H1 (cell line): ENCODE measurements at regions not wholly inside any gene's neighbourhood (a gene's known extent, or its start where the extent isn't known, plus 50 kb on each side); places are given as distances from the start of the nearest gene placed in this dataset.

Experiments used
- CTCF ChIA-PET: fragments of 300-600 bp; sonication (Branson Sonifier 250); formaldehyde crosslinking; loops from one replicate; lab custom pipeline; 2021; ENCODE audit not compliant: partially characterized antibody; lab: Charles Lee
- POLR2A ChIA-PET: fragments of 300-600 bp; sonication (Branson Sonifier 250); formaldehyde crosslinking; loops from one replicate; lab custom pipeline; 2021; ENCODE audit warnings: inconsistent platforms; ENCODE audit not compliant: partially characterized antibody; lab: Charles Lee
- DNase-seq, 2 experiments: peaks; one replicate each; pipeline versions ENCODE4 v3.0.0 to v3.0.0-alpha.2; 2010 to 2022; ENCODE audit warnings: low spot score in 2 of 2, low read depth in 1 of 2, mixed read lengths in 1 of 2
- FAIRE-seq: peaks from 2 replicates; lab custom pipeline; 2011; peaks lifted over from hg19 to GRCh38; lab: Jason Lieb, UNC
- H2AFZ ChIP-seq: 2 replicates; pipeline ENCODE4 v1.8.1; 2012; ENCODE audit warnings: low read length, inconsistent platforms
- H2AK5ac ChIP-seq: 2 replicates; pipeline ENCODE4 v1.6.1; 2013; ENCODE audit warnings: low read depth, low read length
- H2BK120ac ChIP-seq: replicated peaks from 2 replicates; pipeline ENCODE3; 2013; ENCODE audit warnings: low read depth, low read length, inconsistent platforms
- H2BK12ac ChIP-seq: 2 replicates; pipeline ENCODE4 v1.6.1; 2013; ENCODE audit warnings: low read depth, low read length
- H2BK15ac ChIP-seq: 2 replicates; pipeline ENCODE4 v1.6.1; 2013; ENCODE audit warnings: low read length
- H2BK20ac ChIP-seq: 2 replicates; pipeline ENCODE4 v1.6.1; 2013; ENCODE audit warnings: low read length
- H2BK5ac ChIP-seq: 2 replicates; pipeline ENCODE4 v1.6.1; 2013; ENCODE audit warnings: low read depth, low read length
- H3K14ac ChIP-seq: 2 replicates; pipeline ENCODE4 v1.6.1; 2013; ENCODE audit warnings: inconsistent platforms; ENCODE audit not compliant: insufficient read length
- H3K18ac ChIP-seq: 2 replicates; pipeline ENCODE4 v1.6.1; 2013; ENCODE audit warnings: low read length; ENCODE audit errors: extremely low read depth
- H3K23ac ChIP-seq: 2 replicates; pipeline ENCODE4 v1.6.1; 2013; ENCODE audit warnings: inconsistent platforms; ENCODE audit not compliant: insufficient read length
- H3K23me2 ChIP-seq: 2 replicates; pipeline ENCODE4 v1.6.1; 2013; ENCODE audit warnings: low read depth, low read length
- H3K27ac ChIP-seq: 2 replicates; pipeline ENCODE4 v1.6.1; 2011; ENCODE audit warnings: low read depth, low read length, inconsistent platforms
- H3K27me3 ChIP-seq, 4 experiments: replicated peaks in 1 of 4; 1 replicate in 1 of 4; 2 replicates in 3 of 4; pipeline versions ENCODE4 v1.6.1 to v1.8.1; 2011 to 2013; ENCODE audit warnings: low read length in 3 of 4, mild to moderate bottlenecking in 3 of 4, inconsistent platforms in 2 of 4, mixed read lengths in 2 of 4, moderate library complexity in 1 of 4; ENCODE audit not compliant: control insufficient read depth in 3 of 4, insufficient read depth in 3 of 4; ENCODE audit errors: extremely low read depth in 1 of 4
- H3K36me3 ChIP-seq, 4 experiments: 2 replicates each; pipeline versions ENCODE4 v1.6.1 to v1.8.1; 2011 to 2013; ENCODE audit warnings: mild to moderate bottlenecking in 4 of 4, low read length in 3 of 4, moderate library complexity in 2 of 4, control low read depth in 1 of 4, inconsistent platforms in 1 of 4; ENCODE audit not compliant: insufficient read depth in 4 of 4, control insufficient read depth in 2 of 4
- H3K4ac ChIP-seq: replicated peaks from 2 replicates; pipeline ENCODE3; 2013; ENCODE audit warnings: low read length, low read depth, mixed read lengths, inconsistent platforms; ENCODE audit not compliant: insufficient read length
- H3K4me1 ChIP-seq, 4 experiments: replicated peaks in 1 of 4; 1 replicate in 1 of 4; 2 replicates in 3 of 4; pipeline versions ENCODE4 v1.6.1 to v1.8.1; 2011 to 2013; ENCODE audit warnings: low read length in 3 of 4, inconsistent platforms in 2 of 4, mixed read lengths in 1 of 4; ENCODE audit not compliant: insufficient read depth in 4 of 4, control insufficient read depth in 3 of 4
- H3K4me2 ChIP-seq, 2 experiments: 2 replicates each; pipeline versions ENCODE4 v1.6.1 to v1.8.1; 2011 to 2013; ENCODE audit warnings: low read depth in 2 of 2, low read length in 2 of 2, control low read depth in 1 of 2, inconsistent platforms in 1 of 2, mild to moderate bottlenecking in 1 of 2; ENCODE audit not compliant: insufficient read depth in 1 of 2
- H3K4me3 ChIP-seq, 4 experiments: fragments of 200-600, 300-600 bp in 1 of 4; sonication (generic), shearing (Covaris generic), sonication (Bioruptor Twin) in 1 of 4; 2 replicates each; pipeline versions ENCODE4 v1.5.1 to v1.8.1; 2011 to 2016; ENCODE audit warnings: low read length in 4 of 4, low read depth in 3 of 4, control low read depth in 2 of 4, inconsistent platforms in 2 of 4, mild to moderate bottlenecking in 2 of 4, mixed read lengths in 1 of 4, moderate library complexity in 1 of 4; ENCODE audit not compliant: insufficient read depth in 2 of 4; ENCODE audit errors: extremely low read depth in 1 of 4
- H3K56ac ChIP-seq: replicated peaks from 2 replicates; pipeline ENCODE3; 2013; ENCODE audit warnings: low read depth, mild to moderate bottlenecking, mixed read lengths, low read length, inconsistent platforms; ENCODE audit not compliant: insufficient read length
- H3K79me1 ChIP-seq: 2 replicates; pipeline ENCODE4 v1.6.1; 2013; ENCODE audit warnings: low read depth, low read length, control low read depth
- H3K79me2 ChIP-seq, 2 experiments: 2 replicates each; pipeline versions ENCODE4 v1.6.1 to v1.8.1; 2012 to 2013; ENCODE audit warnings: low read length in 2 of 2, mild to moderate bottlenecking in 2 of 2, inconsistent platforms in 1 of 2; ENCODE audit not compliant: insufficient read depth in 2 of 2, control insufficient read depth in 1 of 2
- H3K9ac ChIP-seq, 4 experiments: replicated peaks in 1 of 4; 1 replicate in 1 of 4; 2 replicates in 3 of 4; pipeline versions ENCODE4 v1.6.1 to v1.8.1; 2011 to 2013; ENCODE audit warnings: low read depth in 3 of 4, low read length in 3 of 4, control low read depth in 2 of 4, mild to moderate bottlenecking in 2 of 4, moderate library complexity in 2 of 4, inconsistent platforms in 1 of 4; ENCODE audit errors: extremely low read depth in 1 of 4
- H3K9me3 ChIP-seq, 2 experiments: 2 replicates each; pipeline versions ENCODE4 v1.6.1 to v1.8.1; 2012 to 2013; ENCODE audit warnings: mild to moderate bottlenecking in 2 of 2, moderate library complexity in 2 of 2, control low read depth in 1 of 2, inconsistent platforms in 1 of 2, low read depth in 1 of 2, low read length in 1 of 2, mixed read lengths in 1 of 2; ENCODE audit not compliant: insufficient read depth in 2 of 2
- H4K20me1 ChIP-seq, 2 experiments: replicated peaks in 1 of 2; 2 replicates each; pipeline versions ENCODE3 to v1.8.1; 2011 to 2013; ENCODE audit warnings: inconsistent platforms in 2 of 2, low read length in 2 of 2, mild to moderate bottlenecking in 1 of 2; ENCODE audit not compliant: insufficient read depth in 2 of 2, control insufficient read depth in 1 of 2
- H4K5ac ChIP-seq: 2 replicates; pipeline ENCODE4 v1.6.1; 2013; ENCODE audit warnings: low read length, low read depth, mixed read lengths, inconsistent platforms; ENCODE audit not compliant: insufficient read length
- H4K8ac ChIP-seq: 2 replicates; pipeline ENCODE4 v1.8.0; 2013; ENCODE audit warnings: mild to moderate bottlenecking, moderate library complexity, low read length, inconsistent platforms; ENCODE audit not compliant: insufficient read depth; ENCODE audit errors: extremely low read depth
- H4K91ac ChIP-seq: replicated peaks from 2 replicates; pipeline ENCODE3; 2013; ENCODE audit warnings: low read length, mixed read lengths, inconsistent platforms; ENCODE audit not compliant: insufficient read length
- BCL11A ChIP-seq, 2 experiments: IDR thresholded peaks; one replicate each; pipeline ENCODE4 v1.6.1; 2011; ENCODE audit warnings: low read depth in 2 of 2, low read length in 2 of 2, mild to moderate bottlenecking in 2 of 2
- CEBPB ChIP-seq: IDR thresholded peaks from 2 replicates; pipeline ENCODE4 v1.6.1; 2012; ENCODE audit warnings: low read depth, low read length
- CHD1 ChIP-seq: IDR thresholded peaks from 2 replicates; pipeline ENCODE4 v1.6.1; 2012; ENCODE audit warnings: low read depth, low read length, improper control_type of control experiment
- EP300 ChIP-seq, 2 experiments: IDR thresholded peaks; 1 replicate in 1 of 2; 2 replicates in 1 of 2; pipeline ENCODE4 v1.6.1; 2011 to 2012; ENCODE audit warnings: low read depth in 2 of 2, low read length in 2 of 2, mild to moderate bottlenecking in 2 of 2, borderline replicate concordance in 1 of 2, inconsistent platforms in 1 of 2, moderate library complexity in 1 of 2
- EZH2 ChIP-seq: fragments of 200-600 bp; sonication (generic); IDR thresholded peaks from 2 replicates; pipeline ENCODE4 v1.7.1; 2012; ENCODE audit warnings: low read depth, mild to moderate bottlenecking, moderate library complexity, low read length, inconsistent platforms; ENCODE audit not compliant: severe bottlenecking
- HDAC6 ChIP-seq: IDR thresholded peaks from one replicate; pipeline ENCODE4 v1.7.1; 2012; ENCODE audit warnings: low read depth, mild to moderate bottlenecking, inconsistent platforms, low read length, moderate library complexity
- JUN ChIP-seq: IDR thresholded peaks from 2 replicates; pipeline ENCODE4 v1.6.1; 2011; ENCODE audit warnings: low read depth, mild to moderate bottlenecking, improper control_type of control experiment, low read length
- MAFK ChIP-seq: IDR thresholded peaks from 2 replicates; pipeline ENCODE4 v1.6.1; 2012; ENCODE audit warnings: low read depth, mild to moderate bottlenecking, improper control_type of control experiment, low read length
- POU5F1 ChIP-seq: IDR thresholded peaks from 2 replicates; pipeline ENCODE4 v1.6.1; 2011; ENCODE audit warnings: low read depth, mild to moderate bottlenecking, low read length, moderate library complexity
- SIN3A ChIP-seq, 2 experiments: IDR thresholded peaks in 1 of 2; conservative IDR thresholded peaks in 1 of 2; 2 replicates each; pipeline ENCODE4 v1.6.1; 2011 to 2012; ENCODE audit warnings: low read length in 2 of 2, improper control_type of control experiment in 1 of 2, low read depth in 1 of 2, mild to moderate bottlenecking in 1 of 2
- SP2 ChIP-seq: IDR thresholded peaks from 2 replicates; pipeline ENCODE4 v1.6.1; 2012; ENCODE audit warnings: mild to moderate bottlenecking, low read length, inconsistent platforms
- SP4 ChIP-seq: IDR thresholded peaks from 2 replicates; pipeline ENCODE4 v1.6.1; 2012; ENCODE audit warnings: low read length, inconsistent platforms
- SUZ12 ChIP-seq: fragments of 200-600 bp; sonication (generic); IDR thresholded peaks from 2 replicates; pipeline ENCODE4 v1.6.1; 2012; ENCODE audit warnings: mild to moderate bottlenecking, inconsistent platforms, low read length, moderate library complexity, mixed read lengths
- USF2 ChIP-seq: IDR thresholded peaks from 2 replicates; pipeline ENCODE4 v1.6.1; 2011; ENCODE audit warnings: low read length, improper control_type of control experiment
- WGBS, 2 experiments: shearing (Covaris generic) in 1 of 2; methylation state at CpG; one replicate each; pipeline versions ENCODE4 v1.1.6 to v1.1.7; 2013 to 2015; ENCODE audit warnings: low lambda C conversion rate in 2 of 2, mixed read lengths in 2 of 2, inconsistent platforms in 1 of 2, low coverage in 1 of 2, missing lambda C conversion rate in 1 of 2; ENCODE audit not compliant: insufficient replicate concordance in 2 of 2, insufficient coverage in 1 of 2, insufficient read length in 1 of 2; ENCODE audit errors: extremely low coverage in 1 of 2, missing lambda C conversion rate in 1 of 2; 5-methylcytosine and 5-hydroxymethylcytosine counted together

- Histone ChIP-seq H3K79me1 (no peaks in the 10 kb centered on the region), H4K5ac (no peak overlapping the region), H3K4ac (no peak overlapping the region), H2AFZ (no peak overlapping the region), H3K23me2 (no peaks in the 10 kb centered on the region), H3K18ac (no peak overlapping the region), H3K23ac (no peak overlapping the region), H2AK5ac (no peak overlapping the region), H3K56ac (no peak overlapping the region), H4K8ac (no peak overlapping the region), H4K20me1 (no peaks in the 10 kb centered on the region), H3K27ac (no peak overlapping the region), H3K4me2 (0 out of 4 replicates have a peak overlapping the region, but pooled peaks have one; percentile 2 to 14), H3K36me3 (no peaks in the 10 kb centered on the region), H3K9me3 (no peaks in the 10 kb centered on the region; a peak in 1 of 4 replicates), H4K91ac (peak overlapping the region; percentile 44), H2BK20ac (no peak overlapping the region), H3K4me1 (peaks cover 0 to 6% (median 3%) of the 10 kb centered on the region in 4 experiments; a peak in 3 of 7 replicates), H2BK15ac (0 out of 2 replicates have a peak overlapping the region, but pooled peaks have one; percentile 22), H3K27me3 (no peaks in the 10 kb centered on the region), H3K9ac (no peak overlapping the region), H3K79me2 (no peaks in the 10 kb centered on the region), H2BK12ac (no peak overlapping the region), H2BK120ac (peak overlapping the region; percentile 69), H3K14ac (no peak overlapping the region), H3K4me3 (no peak overlapping the region), H2BK5ac (no peak overlapping the region)
- ChIA-PET POLR2A (no interaction called here), CTCF (interaction anchor here (0.5 to 1.4 kb wide), 4 partner anchors 9 to 429 kb away, joined by 3 to 4 read pairs (median 4); no protein-coding TSS in a partner anchor)
- no peak for FAIRE-seq
- no peak for DNase-seq
- 82% methylated on average over 7 of the region's 7 CpGs; no CpG with 5 or more reads in 1 of the 2 experiments for WGBS, 2 experiments
- no peak for TF ChIP-seq MAFK
- no peak for TF ChIP-seq EZH2
- TF ChIP-seq JUN = no peak
- no peak for TF ChIP-seq HDAC6
- TF ChIP-seq POU5F1 = no peak
- no peak for TF ChIP-seq SUZ12
- TF ChIP-seq CHD1 = no peak
- no peak for TF ChIP-seq EP300 (IDR thresholded peaks at IDR 0.05; ENCODE audit: borderline replicate concordance in 1 of 2, low read depth in 2 of 2, low read length in 2 of 2)
- no peak for TF ChIP-seq CEBPB
- TF ChIP-seq USF2 = no peak
- no peak for TF ChIP-seq BCL11A (IDR thresholded peaks at IDR 0.05; ENCODE audit: low read depth in 2 of 2, low read length in 2 of 2)
- no peak for TF ChIP-seq SP2
- no peak for TF ChIP-seq SP4
- no peak for TF ChIP-seq SIN3A (conservative IDR thresholded peaks at IDR 0.05 in 1 of 2, IDR thresholded peaks at IDR 0.05 in 1 of 2; ENCODE audit: low read depth in 1 of 2, low read length in 2 of 2)
These were observed 121.1 kb downstream of the NUF2 start for GRCh38 chr1:163442895-163443294.
